ENCODE measurements at regions not wholly inside any gene's neighbourhood (a gene's known extent, or its start where the extent isn't known, plus 50 kb on each side); places are given as distances from the start of the nearest gene placed in this dataset.

GRCh38 chr4:59831746-59832145, 1368.4 kb upstream of the ADGRL3 start:
- no peak overlapping the region for H3K4me3 ChIP-seq
- H3K36me3 ChIP-seq = no peaks in the 10 kb centered on the region
- no peaks in the 10 kb centered on the region for H3K9me3 ChIP-seq
- no peaks in the 10 kb centered on the region for H3K27me3 ChIP-seq
- WGBS, 2 donors = 75 to 86% methylated on average over 1 to 2 of the region's 2 CpGs
- H3K27ac ChIP-seq = no peak overlapping the region
- DNase-seq = no peak
- TF ChIP-seq POLR2A (IDR thresholded peaks at IDR 0.05) (no peak), CTCF (IDR thresholded peaks at IDR 0.05) (no peak)
- no peaks in the 10 kb centered on the region for H3K4me1 ChIP-seq
- intact Hi-C loops (cut with DNase I) = no loop called here

GRCh38 chr4:59834943-59835342, 1365.2 kb upstream of the ADGRL3 start:
- no peak for TF ChIP-seq POLR2A (IDR thresholded peaks at IDR 0.05)
- no peak for TF ChIP-seq CTCF (IDR thresholded peaks at IDR 0.05)
- no peak overlapping the region for H3K4me3 ChIP-seq
- no peaks in the 10 kb centered on the region for H3K9me3 ChIP-seq
- H3K27ac ChIP-seq = no peak overlapping the region
- DNase-seq = no peak
- no peaks in the 10 kb centered on the region for H3K4me1 ChIP-seq
- intact Hi-C loops (cut with DNase I) = no loop called here
- H3K36me3 ChIP-seq = no peaks in the 10 kb centered on the region
- H3K27me3 ChIP-seq = no peaks in the 10 kb centered on the region

- 70 to 88% methylated on average over 1 of the region's 1 CpG for WGBS, 2 donors
- Histone ChIP-seq H3K4me3 (no peak overlapping the region), H3K27me3 (no peaks in the 10 kb centered on the region), H3K9me3 (no peaks in the 10 kb centered on the region), H3K27ac (no peak overlapping the region), H3K4me1 (no peaks in the 10 kb centered on the region), H3K36me3 (no peaks in the 10 kb centered on the region)
- TF ChIP-seq CTCF (IDR thresholded peaks at IDR 0.05) (no peak), POLR2A (IDR thresholded peaks at IDR 0.05) (no peak)
- no peak for DNase-seq
- intact Hi-C loops (cut with DNase I) = no loop called here
These were observed 1362.4 kb upstream of the ADGRL3 start for GRCh38 chr4:59837751-59838150.

GRCh38 chr4:59838236-59838635, 1361.9 kb upstream of the ADGRL3 start:
- no peak overlapping the region for H3K4me3 ChIP-seq
- no peaks in the 10 kb centered on the region for H3K27me3 ChIP-seq
- H3K9me3 ChIP-seq = no peaks in the 10 kb centered on the region
- DNase-seq = no peak
- H3K36me3 ChIP-seq = no peaks in the 10 kb centered on the region
- no peaks in the 10 kb centered on the region for H3K4me1 ChIP-seq
- intact Hi-C loops (cut with DNase I) = no loop called here
- 88 to 89% methylated on average over 3 of the region's 3 CpGs for WGBS, 2 donors
- TF ChIP-seq POLR2A (IDR thresholded peaks at IDR 0.05) = no peak
- no peak for TF ChIP-seq CTCF (IDR thresholded peaks at IDR 0.05)
- no peak overlapping the region for H3K27ac ChIP-seq

- TF ChIP-seq POLR2A (IDR thresholded peaks at IDR 0.05) (no peak), CTCF (IDR thresholded peaks at IDR 0.05) (no peak)
- 10 to 31% methylated on average over 1 of the region's 1 CpG for WGBS, 2 donors
- intact Hi-C loops (cut with DNase I) = no loop called here
- Histone ChIP-seq H3K36me3 (no peaks in the 10 kb centered on the region), H3K9me3 (no peaks in the 10 kb centered on the region), H3K4me1 (no peaks in the 10 kb centered on the region), H3K27ac (no peak overlapping the region), H3K27me3 (no peaks in the 10 kb centered on the region), H3K4me3 (no peak overlapping the region)
- no peak for DNase-seq
These were observed 1358.4 kb upstream of the ADGRL3 start for GRCh38 chr4:59841698-59842097.
